Tibial nerve (tissue), 4 donors: ENCODE measurements at regions not wholly inside any gene's neighbourhood (a gene's known extent, or its start where the extent isn't known, plus 50 kb on each side); places are given as distances from the start of the nearest gene placed in this dataset.

ENCODE experiments used
- DNase-seq, 2 donors: peaks; one replicate each; pipeline ENCODE4 v3.0.0-alpha.2; 2019; ENCODE audit warnings: low spot score in 2 of 2
- H3K27ac ChIP-seq, 4 donors: fragments of 200-600 bp; sonication (generic) in 3 of 4; one replicate each; pipeline ENCODE4 v1.5.1; 2017 to 2019; ENCODE audit warnings: mild to moderate bottlenecking in 1 of 4
- H3K27me3 ChIP-seq, 2 donors: fragments of 200-600 bp; sonication (generic) in 1 of 2; one replicate each; pipeline versions ENCODE4 v1.5.1 to v1.6.0; 2017 to 2019
- H3K36me3 ChIP-seq, 3 donors: fragments of 200-600 bp; sonication (generic); one replicate each; pipeline ENCODE4 v1.5.1; 2018 to 2019
- H3K4me1 ChIP-seq, 4 donors: fragments of 200-600 bp; sonication (generic) in 3 of 4; one replicate each; pipeline ENCODE4 v1.5.1; 2017 to 2019
- H3K4me3 ChIP-seq, 4 donors: fragments of 200-600 bp; sonication (generic) in 3 of 4; one replicate each; pipeline ENCODE4 v1.5.1; 2017 to 2019; ENCODE audit warnings: mild to moderate bottlenecking in 1 of 4, moderate library complexity in 1 of 4
- H3K9me3 ChIP-seq, 4 donors: fragments of 200-600 bp; sonication (generic) in 3 of 4; one replicate each; pipeline ENCODE4 v1.5.1; 2017 to 2019
- CTCF ChIP-seq, 5 experiments: fragments of 200-600 bp in 3 of 5; fragments of 450-650 bp in 2 of 5; sonication (generic) in 3 of 5; IDR thresholded peaks; one replicate each; pipeline ENCODE4 v1.5.1; 2016 to 2019; ENCODE audit warnings: antibody characterized with exemption in 5 of 5, mild to moderate bottlenecking in 3 of 5, moderate library complexity in 2 of 5
- EP300 ChIP-seq, 2 donors: sonication (generic); formaldehyde crosslinking; IDR thresholded peaks; one replicate each; pipeline ENCODE4 v1.6.1; 2017; ENCODE audit warnings: antibody characterized with exemption in 2 of 2, mild to moderate bottlenecking in 1 of 2
- POLR2A ChIP-seq, 2 donors: fragments of 450-650 bp; IDR thresholded peaks; one replicate each; pipeline ENCODE4 v1.6.1; 2017; ENCODE audit warnings: antibody characterized with exemption in 2 of 2, mild to moderate bottlenecking in 2 of 2, moderate library complexity in 2 of 2
- WGBS, 2 donors: methylation state at CpG; one replicate each; pipeline ENCODE4 v1.1.5; 2018; 5-methylcytosine and 5-hydroxymethylcytosine counted together

GRCh38 chr2:209114588-209115240 lies 309.1 kb upstream of the MAP2 start:
- H3K27me3 ChIP-seq: no peaks in the 10 kb centered on the region
- no peak for DNase-seq
- TF ChIP-seq CTCF (IDR thresholded peaks at IDR 0.05) (no peak), POLR2A (IDR thresholded peaks at IDR 0.05) (no peak), EP300 (IDR thresholded peaks at IDR 0.05) (no peak)
- no peak overlapping the region for H3K27ac ChIP-seq
- no peaks in the 10 kb centered on the region for H3K4me1 ChIP-seq
- H3K4me3 ChIP-seq: no peak overlapping the region
- WGBS, 2 donors: 59 to 65% methylated on average over 3 of the region's 3 CpGs
- no peaks in the 10 kb centered on the region for H3K9me3 ChIP-seq
- H3K36me3 ChIP-seq: no peaks in the 10 kb centered on the region

GRCh38 chr2:209121691-209122090 lies 302.2 kb upstream of the MAP2 start:
- no peak for TF ChIP-seq CTCF (IDR thresholded peaks at IDR 0.05)
- TF ChIP-seq POLR2A (IDR thresholded peaks at IDR 0.05): no peak
- TF ChIP-seq EP300 (IDR thresholded peaks at IDR 0.05): no peak
- 74 to 76% methylated on average over 2 of the region's 2 CpGs for WGBS, 2 donors
- no peak overlapping the region for H3K27ac ChIP-seq
- no peak for DNase-seq
- H3K4me1 ChIP-seq: no peaks in the 10 kb centered on the region
- peaks cover 0 to 3% (median 0%) of the 10 kb centered on the region in 4 donors for H3K9me3 ChIP-seq
- H3K36me3 ChIP-seq: no peaks in the 10 kb centered on the region
- no peak overlapping the region for H3K4me3 ChIP-seq
- no peaks in the 10 kb centered on the region for H3K27me3 ChIP-seq

- H3K27me3 ChIP-seq: no peaks in the 10 kb centered on the region
- TF ChIP-seq EP300 (IDR thresholded peaks at IDR 0.05): no peak
- TF ChIP-seq POLR2A (IDR thresholded peaks at IDR 0.05): no peak
- TF ChIP-seq CTCF (IDR thresholded peaks at IDR 0.05): no peak
- no peaks in the 10 kb centered on the region for H3K36me3 ChIP-seq
- no peaks in the 10 kb centered on the region for H3K4me1 ChIP-seq
- 84 to 91% methylated on average over 1 of the region's 1 CpG for WGBS, 2 donors
- H3K9me3 ChIP-seq: peaks cover 0 to 3% (median 0%) of the 10 kb centered on the region in 4 donors
- no peak for DNase-seq
- H3K4me3 ChIP-seq: no peak overlapping the region
- H3K27ac ChIP-seq: no peak overlapping the region
Measured at GRCh38 chr2:209125291-209125690, 298.6 kb upstream of the MAP2 start.

- no peaks in the 10 kb centered on the region for H3K36me3 ChIP-seq
- H3K27ac ChIP-seq: no peak overlapping the region
- H3K9me3 ChIP-seq: peaks cover 0 to 4% (median 0%) of the 10 kb centered on the region in 4 donors
- no peaks in the 10 kb centered on the region for H3K27me3 ChIP-seq
- 51 to 56% methylated on average over 3 of the region's 3 CpGs for WGBS, 2 donors
- H3K4me3 ChIP-seq: no peak overlapping the region
- TF ChIP-seq POLR2A (IDR thresholded peaks at IDR 0.05) (no peak), EP300 (IDR thresholded peaks at IDR 0.05) (no peak), CTCF (IDR thresholded peaks at IDR 0.05) (no peak)
- no peaks in the 10 kb centered on the region for H3K4me1 ChIP-seq
- DNase-seq: no peak
Measured at GRCh38 chr2:209138079-209138478, 285.8 kb upstream of the MAP2 start.

GRCh38 chr2:209141142-209141541 lies 282.7 kb upstream of the MAP2 start:
- H3K27me3 ChIP-seq: no peaks in the 10 kb centered on the region
- no peaks in the 10 kb centered on the region for H3K4me1 ChIP-seq
- peaks cover 0 to 4% (median 0%) of the 10 kb centered on the region in 4 donors for H3K9me3 ChIP-seq
- no peak for TF ChIP-seq CTCF (IDR thresholded peaks at IDR 0.05)
- TF ChIP-seq POLR2A (IDR thresholded peaks at IDR 0.05): no peak
- no peak for TF ChIP-seq EP300 (IDR thresholded peaks at IDR 0.05)
- 71 to 85% methylated on average over 3 of the region's 3 CpGs for WGBS, 2 donors
- H3K27ac ChIP-seq: no peak overlapping the region
- no peaks in the 10 kb centered on the region for H3K36me3 ChIP-seq
- H3K4me3 ChIP-seq: no peak overlapping the region
- DNase-seq: no peak
